SK-N-MC (cell line): ENCODE measurements at regions not wholly inside any gene's neighbourhood (a gene's known extent, or its start where the extent isn't known, plus 50 kb on each side); places are given as distances from the start of the nearest gene placed in this dataset.

ENCODE experiments used
- EZH2 ChIP-seq: fragments of 200-600 bp; sonication (generic); IDR thresholded peaks from one replicate; pipeline ENCODE4 v1.6.1; 2017; ENCODE audit warnings: antibody characterized with exemption
- POLR2AphosphoS5 ChIP-seq: IDR thresholded peaks from 2 replicates; pipeline ENCODE4 v1.6.1; 2012; ENCODE audit warnings: mild to moderate bottlenecking, low read depth, low read length, borderline replicate concordance

- no peak for TF ChIP-seq EZH2
- TF ChIP-seq POLR2AphosphoS5 = no peak
Measured at GRCh38 chr10:36092116-36092515, 450.0 kb upstream of the FZD8 start.
